A549 (cell line): ENCODE measurements at regions not wholly inside any gene's neighbourhood (a gene's known extent, or its start where the extent isn't known, plus 50 kb on each side); places are given as distances from the start of the nearest gene placed in this dataset.

Experiments used
- CTCF ChIP-seq: fragments of >200 bp; sonication (Bioruptor Twin); formaldehyde crosslinking; IDR thresholded peaks from 3 replicates; pipeline ENCODE4 v1.5.1; 2016
- MAZ ChIP-seq: fragments of 150-350 bp; IDR thresholded peaks from 2 replicates; pipeline ENCODE4 v1.6.1; 2014; ENCODE audit warnings: antibody characterized with exemption, low read depth, low read length, borderline replicate concordance
- POLR2A ChIP-seq: IDR thresholded peaks from 2 replicates; pipeline ENCODE4 v1.6.1; 2012; ENCODE audit warnings: mild to moderate bottlenecking, low read length
- RFX5 ChIP-seq: fragments of 450-650 bp; IDR thresholded peaks from 2 replicates; pipeline ENCODE4 v1.7.1; 2014; ENCODE audit warnings: antibody characterized with exemption, mild to moderate bottlenecking, moderate library complexity

GRCh38 chr1:96309783-96310182, 411.8 kb upstream of the PTBP2 start:
- no peak for TF ChIP-seq CTCF
- no peak for TF ChIP-seq RFX5
- no peak for TF ChIP-seq MAZ
- no peak for TF ChIP-seq POLR2A
